Osteoblast (primary cell): ENCODE measurements at regions not wholly inside any gene's neighbourhood (a gene's known extent, or its start where the extent isn't known, plus 50 kb on each side); places are given as distances from the start of the nearest gene placed in this dataset.

Experiments
- DNase-seq: peaks from one replicate; pipeline ENCODE4 v3.0.0; 2011; ENCODE audit warnings: low spot score, mixed read lengths; ENCODE audit not compliant: insufficient read length; ENCODE audit errors: missing footprints
- H2AFZ ChIP-seq: 2 replicates; pipeline ENCODE4 v1.6.0; 2011; ENCODE audit warnings: mild to moderate bottlenecking, low read length
- H3K27ac ChIP-seq: 2 replicates; pipeline ENCODE4 v1.5.1; 2011; ENCODE audit warnings: mild to moderate bottlenecking, low read depth, low read length, moderate library complexity
- H3K27me3 ChIP-seq: 2 replicates; pipeline ENCODE4 v1.6.0; 2012; ENCODE audit warnings: mild to moderate bottlenecking, control low read depth, inconsistent platforms, low read length, moderate library complexity; ENCODE audit not compliant: insufficient read depth
- H3K36me3 ChIP-seq: 2 replicates; pipeline ENCODE4 v1.5.1; 2011; ENCODE audit warnings: mild to moderate bottlenecking, low read length, control low read depth, moderate library complexity; ENCODE audit not compliant: insufficient read depth
- H3K4me1 ChIP-seq: 2 replicates; pipeline ENCODE4 v1.5.1; 2011; ENCODE audit warnings: mild to moderate bottlenecking, low read length, control low read depth, moderate library complexity; ENCODE audit not compliant: insufficient read depth
- H3K4me2 ChIP-seq: 2 replicates; pipeline ENCODE4 v1.6.0; 2011; ENCODE audit warnings: mild to moderate bottlenecking, low read length; ENCODE audit not compliant: insufficient read depth
- H3K4me3 ChIP-seq: fragments of 200-600 bp; sonication (generic); 3 replicates; pipeline ENCODE4 v1.5.1; 2012; ENCODE audit warnings: mild to moderate bottlenecking, low read length, inconsistent platforms; ENCODE audit not compliant: insufficient read depth
- H3K79me2 ChIP-seq: 2 replicates; pipeline ENCODE4 v1.6.0; 2012; ENCODE audit warnings: mild to moderate bottlenecking, low read length, control low read depth, inconsistent platforms; ENCODE audit not compliant: insufficient read depth
- H3K9me3 ChIP-seq: 2 replicates; pipeline ENCODE4 v1.5.1; 2011; ENCODE audit warnings: low read depth, low read length, control low read depth
- H4K20me1 ChIP-seq: 2 replicates; pipeline ENCODE4 v1.6.0; 2012; ENCODE audit warnings: mild to moderate bottlenecking, low read length, control low read depth; ENCODE audit not compliant: insufficient read depth
- TF ChIP-seq, protein P1 (sequence below): IDR thresholded peaks from 2 replicates; pipeline ENCODE4 v1.5.1; 2011; ENCODE audit warnings: mild to moderate bottlenecking, low read depth, low read length, moderate library complexity; ENCODE audit errors: extremely low read depth

DNA sequence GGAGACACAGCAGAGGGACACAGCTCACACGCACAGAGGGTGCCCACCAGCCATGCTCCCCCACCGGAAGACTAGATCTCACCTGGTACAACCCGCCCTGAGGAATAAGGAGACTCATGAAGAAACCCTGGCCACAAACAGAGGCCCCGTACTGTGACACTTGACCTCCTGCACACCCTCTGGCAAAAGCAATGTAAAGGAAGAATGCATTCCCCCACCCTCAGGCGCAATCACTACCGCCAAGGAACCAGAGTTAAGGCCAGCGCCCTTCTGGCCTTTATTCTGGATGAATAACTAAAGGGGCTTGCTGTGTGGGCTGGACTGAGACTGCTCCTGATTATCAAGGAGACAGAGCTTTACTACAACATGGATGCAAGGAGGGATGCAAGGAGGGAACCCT is 509.2 kb upstream of the SPHKAP start:
- TF ChIP-seq, protein P1, sequence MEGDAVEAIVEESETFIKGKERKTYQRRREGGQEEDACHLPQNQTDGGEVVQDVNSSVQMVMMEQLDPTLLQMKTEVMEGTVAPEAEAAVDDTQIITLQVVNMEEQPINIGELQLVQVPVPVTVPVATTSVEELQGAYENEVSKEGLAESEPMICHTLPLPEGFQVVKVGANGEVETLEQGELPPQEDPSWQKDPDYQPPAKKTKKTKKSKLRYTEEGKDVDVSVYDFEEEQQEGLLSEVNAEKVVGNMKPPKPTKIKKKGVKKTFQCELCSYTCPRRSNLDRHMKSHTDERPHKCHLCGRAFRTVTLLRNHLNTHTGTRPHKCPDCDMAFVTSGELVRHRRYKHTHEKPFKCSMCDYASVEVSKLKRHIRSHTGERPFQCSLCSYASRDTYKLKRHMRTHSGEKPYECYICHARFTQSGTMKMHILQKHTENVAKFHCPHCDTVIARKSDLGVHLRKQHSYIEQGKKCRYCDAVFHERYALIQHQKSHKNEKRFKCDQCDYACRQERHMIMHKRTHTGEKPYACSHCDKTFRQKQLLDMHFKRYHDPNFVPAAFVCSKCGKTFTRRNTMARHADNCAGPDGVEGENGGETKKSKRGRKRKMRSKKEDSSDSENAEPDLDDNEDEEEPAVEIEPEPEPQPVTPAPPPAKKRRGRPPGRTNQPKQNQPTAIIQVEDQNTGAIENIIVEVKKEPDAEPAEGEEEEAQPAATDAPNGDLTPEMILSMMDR: no peak
- Histone ChIP-seq H3K4me3 (no peak overlapping the region), H3K27me3 (no peaks in the 10 kb centered on the region)

DNA sequence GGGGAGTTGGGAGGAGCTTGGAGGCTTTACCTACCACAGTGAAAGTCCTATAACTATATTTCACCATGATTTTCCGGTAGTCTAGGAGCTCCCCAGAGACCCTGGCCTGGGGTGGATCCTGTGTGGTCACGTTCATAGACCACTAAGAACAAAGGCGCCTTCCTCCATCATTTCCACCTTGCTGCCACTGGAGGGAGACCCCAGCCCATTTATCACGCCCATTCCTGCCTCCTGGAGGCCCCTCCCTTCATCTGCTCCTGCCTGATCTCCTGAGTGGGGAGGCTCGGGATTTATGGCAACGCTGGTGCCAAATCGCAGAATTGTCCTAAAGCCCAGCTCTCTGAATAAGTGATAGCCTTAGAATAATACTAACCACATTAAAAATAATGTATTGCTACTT is 507.6 kb upstream of the SPHKAP start:
- Histone ChIP-seq H3K27me3 (no peaks in the 10 kb centered on the region), H3K27ac (no peak overlapping the region), H3K9me3 (no peaks in the 10 kb centered on the region), H3K4me3 (no peak overlapping the region), H3K4me1 (no peaks in the 10 kb centered on the region), H4K20me1 (no peaks in the 10 kb centered on the region), H2AFZ (no peak overlapping the region), H3K79me2 (no peaks in the 10 kb centered on the region), H3K4me2 (no peak overlapping the region), H3K36me3 (no peaks in the 10 kb centered on the region)
- DNase-seq: no peak
- TF ChIP-seq, protein P1: no peak

More for the DNA sequence above, 509.2 kb upstream of the SPHKAP start:
- Histone ChIP-seq H3K9me3 (no peaks in the 10 kb centered on the region), H3K36me3 (no peaks in the 10 kb centered on the region), H3K79me2 (no peaks in the 10 kb centered on the region), H4K20me1 (no peaks in the 10 kb centered on the region), H2AFZ (no peak overlapping the region), H3K27ac (no peak overlapping the region), H3K4me1 (no peaks in the 10 kb centered on the region), H3K4me2 (no peak overlapping the region)
- no peak for DNase-seq

DNA sequence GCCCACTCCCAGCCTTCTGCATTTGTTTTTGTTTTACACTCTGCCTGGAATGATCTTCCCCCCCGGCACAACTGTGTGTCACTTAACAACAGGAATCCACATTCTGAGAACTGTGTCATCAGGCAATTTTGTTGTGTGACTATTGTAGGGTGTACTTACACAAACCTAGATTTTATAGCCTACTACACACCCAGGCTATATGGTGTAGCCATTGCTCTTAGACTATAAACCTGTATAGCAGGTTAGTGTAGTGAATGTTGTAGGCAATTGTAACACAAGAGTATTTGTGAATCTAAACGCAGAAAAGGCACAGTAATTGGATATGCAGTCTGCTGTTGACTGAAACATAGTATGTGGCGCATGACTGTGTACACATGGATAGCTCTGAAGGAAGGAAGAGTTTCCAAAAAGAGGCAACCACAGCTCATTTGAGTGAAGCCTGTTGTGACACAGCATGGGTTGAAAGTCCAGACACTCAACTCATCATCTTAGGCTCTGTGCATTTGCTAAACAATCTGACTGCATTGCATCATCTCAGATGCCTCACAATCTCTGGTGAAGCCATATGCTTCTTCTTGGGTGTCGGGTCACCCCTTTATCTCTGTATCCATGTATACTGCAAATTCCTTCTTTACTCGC is 506.6 kb upstream of the SPHKAP start:
- no peak overlapping the region for H3K27ac ChIP-seq
- H3K27me3 ChIP-seq: no peaks in the 10 kb centered on the region
- no peaks in the 10 kb centered on the region for H3K9me3 ChIP-seq
- no peaks in the 10 kb centered on the region for H3K79me2 ChIP-seq
- no peak overlapping the region for H2AFZ ChIP-seq
- no peak overlapping the region for H3K4me3 ChIP-seq
- no peaks in the 10 kb centered on the region for H4K20me1 ChIP-seq
- TF ChIP-seq, protein P1: no peak
- no peaks in the 10 kb centered on the region for H3K4me1 ChIP-seq
- no peaks in the 10 kb centered on the region for H3K36me3 ChIP-seq
- no peak overlapping the region for H3K4me2 ChIP-seq
- DNase-seq: no peak

DNA sequence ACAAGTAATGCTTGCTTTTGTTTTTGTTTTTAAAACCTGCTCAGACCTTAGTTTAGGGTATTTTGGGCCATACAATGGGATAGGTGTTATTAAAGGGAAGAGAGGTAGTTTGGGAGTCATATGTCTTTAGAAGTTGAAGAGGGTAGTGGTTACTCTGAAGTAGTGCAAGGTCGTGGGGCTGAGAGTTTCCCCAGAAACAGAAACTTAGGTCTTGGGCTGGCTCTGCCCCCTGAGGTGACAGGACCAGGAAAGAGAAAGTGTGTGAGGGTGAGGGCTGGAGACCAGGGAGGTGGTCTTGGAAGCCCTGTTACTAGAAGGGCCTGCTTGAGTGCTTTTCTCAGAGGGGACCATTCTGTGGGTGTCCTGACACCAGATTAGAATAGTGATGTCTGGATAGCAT is 500.5 kb upstream of the SPHKAP start:
- no peaks in the 10 kb centered on the region for H3K79me2 ChIP-seq
- TF ChIP-seq, protein P1: no peak
- no peak overlapping the region for H3K27ac ChIP-seq
- H3K4me1 ChIP-seq: no peaks in the 10 kb centered on the region
- H4K20me1 ChIP-seq: no peaks in the 10 kb centered on the region
- H3K27me3 ChIP-seq: peaks cover 4% of the 10 kb centered on the region
- H2AFZ ChIP-seq: no peak overlapping the region
- no peak for DNase-seq
- no peak overlapping the region for H3K4me3 ChIP-seq
- no peak overlapping the region for H3K4me2 ChIP-seq
- H3K9me3 ChIP-seq: no peaks in the 10 kb centered on the region
- H3K36me3 ChIP-seq: no peaks in the 10 kb centered on the region
